GM12872 (cell line): ENCODE measurements at regions not wholly inside any gene's neighbourhood (a gene's known extent, or its start where the extent isn't known, plus 50 kb on each side); places are given as distances from the start of the nearest gene placed in this dataset.
A peak's percentile ranks its signal among the peaks of the same experiment; 100 is the strongest.

ENCODE experiments used
- TF ChIP-seq, protein P1 (sequence below): IDR thresholded peaks from 3 replicates; pipeline ENCODE4 v1.5.1; 2011; ENCODE audit warnings: low read depth, mild to moderate bottlenecking, low read length, moderate library complexity; ENCODE audit not compliant: insufficient read depth

DNA sequence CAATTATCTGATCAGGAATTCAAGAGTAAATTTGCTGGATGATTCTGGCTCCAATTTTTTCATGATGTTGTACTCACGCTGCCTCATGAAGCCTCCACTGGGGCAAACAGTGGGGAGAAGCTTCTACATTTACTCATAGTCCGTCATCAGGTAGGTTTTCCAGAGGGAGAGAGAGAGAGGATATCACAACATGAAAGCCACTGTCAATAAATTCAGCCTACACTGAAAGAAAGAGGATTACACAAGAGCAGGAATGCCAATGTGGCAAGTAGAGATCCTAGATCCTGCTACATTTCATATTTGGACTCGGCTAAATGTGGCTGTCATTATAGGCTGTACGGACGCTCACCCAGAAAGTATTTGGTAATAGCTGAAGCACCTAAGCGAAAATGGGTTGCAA is 819.9 kb downstream of the BRINP3 start:
- TF ChIP-seq, protein P1, sequence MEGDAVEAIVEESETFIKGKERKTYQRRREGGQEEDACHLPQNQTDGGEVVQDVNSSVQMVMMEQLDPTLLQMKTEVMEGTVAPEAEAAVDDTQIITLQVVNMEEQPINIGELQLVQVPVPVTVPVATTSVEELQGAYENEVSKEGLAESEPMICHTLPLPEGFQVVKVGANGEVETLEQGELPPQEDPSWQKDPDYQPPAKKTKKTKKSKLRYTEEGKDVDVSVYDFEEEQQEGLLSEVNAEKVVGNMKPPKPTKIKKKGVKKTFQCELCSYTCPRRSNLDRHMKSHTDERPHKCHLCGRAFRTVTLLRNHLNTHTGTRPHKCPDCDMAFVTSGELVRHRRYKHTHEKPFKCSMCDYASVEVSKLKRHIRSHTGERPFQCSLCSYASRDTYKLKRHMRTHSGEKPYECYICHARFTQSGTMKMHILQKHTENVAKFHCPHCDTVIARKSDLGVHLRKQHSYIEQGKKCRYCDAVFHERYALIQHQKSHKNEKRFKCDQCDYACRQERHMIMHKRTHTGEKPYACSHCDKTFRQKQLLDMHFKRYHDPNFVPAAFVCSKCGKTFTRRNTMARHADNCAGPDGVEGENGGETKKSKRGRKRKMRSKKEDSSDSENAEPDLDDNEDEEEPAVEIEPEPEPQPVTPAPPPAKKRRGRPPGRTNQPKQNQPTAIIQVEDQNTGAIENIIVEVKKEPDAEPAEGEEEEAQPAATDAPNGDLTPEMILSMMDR: no peak

DNA sequence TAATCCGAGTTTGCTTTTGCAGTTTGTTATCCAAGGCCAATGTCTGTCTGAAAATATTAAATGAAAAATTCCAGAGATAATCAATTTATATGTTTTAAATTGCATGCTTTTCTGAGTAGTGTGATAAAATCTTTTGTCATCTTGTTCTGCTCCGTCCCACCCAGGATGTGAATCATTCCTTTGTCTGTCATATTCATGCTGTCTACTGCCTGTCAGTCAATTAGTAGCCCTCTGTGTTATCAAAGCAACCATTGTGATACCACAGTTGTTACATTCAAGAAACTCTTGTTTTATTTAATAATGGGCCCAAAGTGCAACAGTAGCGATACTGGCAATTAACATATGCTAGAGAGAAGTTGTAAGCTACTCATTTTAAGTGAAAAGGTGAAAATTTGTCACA is 819.3 kb downstream of the BRINP3 start:
- TF ChIP-seq, protein P1: no peak

DNA sequence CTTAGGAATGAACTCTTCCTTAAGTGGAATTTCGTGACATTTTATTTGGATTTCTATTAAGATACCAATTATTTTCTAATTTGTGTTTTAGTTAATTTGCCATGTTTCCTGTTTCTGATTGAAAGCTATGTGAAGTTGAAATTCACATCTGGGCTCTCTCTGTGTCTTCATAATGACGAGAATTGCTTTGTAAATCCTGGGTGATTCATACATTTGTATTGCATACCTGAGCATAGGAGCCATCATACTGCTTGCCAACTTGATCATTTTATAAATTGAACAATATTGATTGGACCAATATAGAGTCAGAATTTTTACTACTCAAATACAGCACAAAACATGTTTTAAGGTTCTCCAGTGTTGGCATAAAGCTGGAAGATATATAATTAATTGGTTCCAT is 817.9 kb downstream of the BRINP3 start:
- TF ChIP-seq, protein P1: no peak

DNA sequence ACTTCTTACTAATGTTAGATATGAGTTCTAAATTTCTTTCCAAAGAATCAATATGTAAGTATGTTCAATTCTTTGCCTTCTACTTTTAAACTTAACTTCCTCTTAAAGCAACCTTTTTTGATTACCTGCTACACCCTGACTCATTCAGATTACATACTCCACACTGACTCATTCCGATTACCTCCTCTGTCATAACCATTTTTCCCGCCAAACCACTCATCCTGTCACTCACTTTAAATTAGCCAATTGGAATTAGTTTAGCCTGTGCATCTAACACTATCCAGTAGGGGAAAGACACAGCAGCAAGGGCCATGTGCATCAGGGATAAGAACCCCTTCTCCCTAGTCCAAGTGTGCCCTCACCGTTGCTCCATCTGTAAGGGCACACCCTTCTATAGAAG is 815.5 kb downstream of the BRINP3 start:
- TF ChIP-seq, protein P1: no peak

DNA sequence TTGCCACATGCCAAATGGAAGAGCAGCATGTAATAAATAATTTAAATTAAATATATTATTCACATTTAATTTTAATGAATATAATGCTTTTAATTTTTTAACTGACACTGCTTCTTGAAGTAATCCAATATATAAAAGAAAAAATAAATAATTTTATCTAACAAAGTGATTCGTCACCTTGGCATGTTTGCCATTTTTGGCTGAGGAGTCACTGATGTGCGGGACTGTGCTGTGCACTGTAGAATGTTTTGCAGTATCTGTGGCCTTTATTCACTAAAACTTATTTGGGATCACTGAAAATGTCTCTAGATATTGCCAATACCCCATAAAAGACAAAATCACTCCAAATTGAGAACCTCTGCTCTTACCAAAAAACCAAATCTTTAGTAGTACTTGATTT is 807.8 kb downstream of the BRINP3 start:
- TF ChIP-seq, protein P1: no peak

DNA sequence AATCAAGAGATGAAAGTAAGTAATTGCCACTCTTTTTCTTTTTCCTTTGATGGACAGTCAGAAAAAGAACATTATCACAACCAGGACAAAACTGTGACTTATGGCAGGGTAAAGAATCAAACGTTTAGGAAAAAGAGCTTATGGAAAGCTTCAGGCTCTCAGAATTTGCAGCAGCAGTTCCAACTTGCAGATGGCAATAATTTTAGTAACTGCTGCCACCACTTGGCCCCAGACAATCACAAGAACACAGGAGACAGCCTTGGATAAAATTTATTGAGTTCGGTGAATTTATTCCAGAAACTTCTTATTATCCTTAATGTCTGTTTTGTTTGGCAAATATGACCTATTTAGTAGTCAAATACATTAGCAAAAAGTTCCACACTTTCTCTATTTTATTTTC is 804.4 kb downstream of the BRINP3 start:
- TF ChIP-seq, protein P1: no peak

DNA sequence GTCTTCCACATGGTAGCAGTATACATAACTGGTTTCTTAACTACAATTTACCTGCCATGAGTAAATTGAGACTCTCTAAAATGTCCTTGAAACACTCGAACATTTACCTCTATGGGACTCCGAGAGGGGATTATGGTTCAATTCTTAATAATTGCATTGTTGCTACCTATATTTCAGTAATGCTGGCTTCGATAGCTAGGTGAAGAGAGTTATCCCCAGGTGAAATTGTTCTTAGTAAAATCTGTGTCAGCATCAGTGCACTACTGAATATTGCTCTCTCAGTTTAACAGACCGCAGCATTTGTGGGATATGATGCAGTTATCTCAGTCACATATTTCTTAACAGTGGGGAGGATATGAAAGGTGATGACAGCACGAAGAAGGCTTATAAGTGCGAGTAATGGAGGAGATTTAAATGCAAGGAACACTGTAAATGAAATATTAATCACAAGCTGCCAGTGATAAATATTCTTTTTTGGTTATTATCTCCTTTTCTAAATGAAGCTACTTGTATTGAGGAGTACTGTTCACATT is 801.9 kb downstream of the BRINP3 start:
- TF ChIP-seq, protein P1: no peak

DNA sequence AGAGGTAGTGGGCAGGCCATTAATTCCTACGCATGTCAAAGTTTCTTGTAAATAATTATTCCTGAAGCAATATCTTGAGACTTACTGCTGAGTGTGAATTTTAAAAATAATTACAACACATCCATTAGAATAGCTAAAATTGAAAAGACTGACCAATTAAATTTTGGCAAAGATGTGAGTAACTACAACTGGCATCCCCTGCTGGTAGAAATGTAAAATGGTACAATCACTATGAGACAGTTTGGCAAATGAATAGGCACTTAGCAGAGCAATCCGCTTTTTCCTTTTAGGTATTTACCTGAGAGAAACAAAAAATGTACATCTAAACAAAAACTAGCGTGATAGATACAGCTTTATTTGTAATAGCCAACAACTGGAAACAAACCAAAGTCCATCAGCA is 798.9 kb downstream of the BRINP3 start:
- TF ChIP-seq, protein P1: peak; percentile 33; the same call in 1 of the 3 replicates
